OCI-LY1 (cell line): ENCODE measurements at regions not wholly inside any gene's neighbourhood (a gene's known extent, or its start where the extent isn't known, plus 50 kb on each side); places are given as distances from the start of the nearest gene placed in this dataset.

ENCODE experiments used
- H2AFZ ChIP-seq: fragments of 200-600 bp; sonication (generic), shearing (Covaris generic); 2 replicates; pipeline ENCODE4 v1.6.0; 2014; ENCODE audit warnings: antibody characterized with exemption, mild to moderate bottlenecking, low read length
- H3F3A ChIP-seq: fragments of 200-600 bp; sonication (generic), shearing (Covaris generic); 2 replicates; pipeline ENCODE4 v1.6.0; 2014; ENCODE audit warnings: mild to moderate bottlenecking, antibody characterized with exemption, low read length, moderate library complexity; ENCODE audit not compliant: insufficient read depth
- H3K27ac ChIP-seq: fragments of 200-600 bp; sonication (generic); 2 replicates; pipeline ENCODE4 v1.5.1; 2014; ENCODE audit warnings: low read length, mixed run types, mild to moderate bottlenecking, low read depth; ENCODE audit not compliant: poor library complexity, severe bottlenecking
- H3K27me3 ChIP-seq: fragments of 200-600 bp; sonication (generic); 2 replicates; pipeline ENCODE4 v1.6.0; 2014; ENCODE audit warnings: antibody characterized with exemption, mild to moderate bottlenecking, low read length, moderate library complexity; ENCODE audit not compliant: insufficient read depth
- H3K36me3 ChIP-seq: fragments of 200-600 bp; sonication (generic); 2 replicates; pipeline ENCODE4 v1.6.1; 2014; ENCODE audit warnings: mild to moderate bottlenecking, antibody characterized with exemption, low read length, moderate library complexity, mixed read lengths; ENCODE audit not compliant: insufficient read depth
- H3K4me1 ChIP-seq: fragments of 200-600 bp; sonication (generic); 2 replicates; pipeline ENCODE4 v1.5.1; 2014; ENCODE audit warnings: mild to moderate bottlenecking, low read length, moderate library complexity; ENCODE audit not compliant: insufficient read depth, severe bottlenecking
- H3K4me2 ChIP-seq: fragments of 200-600 bp; sonication (generic), shearing (Covaris generic); 2 replicates; pipeline ENCODE4 v1.6.1; 2014; ENCODE audit warnings: low read length
- H3K4me3 ChIP-seq: fragments of 200-600 bp; sonication (generic); 2 replicates; pipeline ENCODE4 v1.5.1; 2014; ENCODE audit warnings: low read length, low read depth, mild to moderate bottlenecking, mixed read lengths; ENCODE audit not compliant: poor library complexity, severe bottlenecking
- H3K79me2 ChIP-seq: fragments of 200-600 bp; shearing (Covaris generic); 2 replicates; pipeline ENCODE4 v1.6.1; 2016; ENCODE audit warnings: mixed run types, low read length, mixed read lengths; ENCODE audit not compliant: insufficient read depth
- H3K9ac ChIP-seq: fragments of 200-600 bp; sonication (generic), shearing (Covaris generic); 2 replicates; pipeline ENCODE4 v1.6.1; 2014; ENCODE audit warnings: mild to moderate bottlenecking, low read length, mixed read lengths
- H3K9me2 ChIP-seq: fragments of 200-600 bp; sonication (generic), shearing (Covaris generic); 2 replicates; pipeline ENCODE4 v1.6.1; 2014; ENCODE audit warnings: low read depth, mild to moderate bottlenecking, low read length, mixed read lengths
- H3K9me3 ChIP-seq: fragments of 200-600 bp; shearing (Covaris generic); 2 replicates; pipeline ENCODE4 v1.6.1; 2014; ENCODE audit warnings: low read length, mixed read lengths
- H4K20me1 ChIP-seq: fragments of 200-600 bp; sonication (generic), shearing (Covaris generic); 2 replicates; pipeline ENCODE4 v1.6.0; 2016; ENCODE audit warnings: mild to moderate bottlenecking, low read length; ENCODE audit not compliant: insufficient read depth
- CTCF ChIP-seq: fragments of 200-600 bp; sonication (generic), shearing (Covaris generic); IDR thresholded peaks from 2 replicates; pipeline ENCODE4 v1.5.1; 2017; ENCODE audit warnings: mild to moderate bottlenecking, antibody characterized with exemption, low read length, moderate library complexity, mixed read lengths
- EZH2 ChIP-seq: fragments of 200-600 bp; sonication (generic), shearing (Covaris generic); IDR thresholded peaks from 2 replicates; pipeline ENCODE4 v1.8.0; 2017; ENCODE audit warnings: borderline replicate concordance, mixed run types, mild to moderate bottlenecking, antibody characterized with exemption, low read length, moderate library complexity, mixed read lengths

GRCh38 chr4:137922721-137923120, 319.4 kb downstream of the SLC7A11 start:
- Histone ChIP-seq H3K79me2 (no peaks in the 10 kb centered on the region), H3K9me2 (no peaks in the 10 kb centered on the region), H3K27me3 (no peaks in the 10 kb centered on the region), H3K4me3 (no peak overlapping the region), H2AFZ (no peak overlapping the region), H3K9me3 (no peaks in the 10 kb centered on the region), H3K36me3 (no peaks in the 10 kb centered on the region), H3K9ac (no peak overlapping the region), H3K27ac (no peak overlapping the region), H4K20me1 (no peaks in the 10 kb centered on the region), H3K4me1 (no peaks in the 10 kb centered on the region), H3K4me2 (no peak overlapping the region), H3F3A (no peaks in the 10 kb centered on the region)
- no peak for TF ChIP-seq CTCF

DNA sequence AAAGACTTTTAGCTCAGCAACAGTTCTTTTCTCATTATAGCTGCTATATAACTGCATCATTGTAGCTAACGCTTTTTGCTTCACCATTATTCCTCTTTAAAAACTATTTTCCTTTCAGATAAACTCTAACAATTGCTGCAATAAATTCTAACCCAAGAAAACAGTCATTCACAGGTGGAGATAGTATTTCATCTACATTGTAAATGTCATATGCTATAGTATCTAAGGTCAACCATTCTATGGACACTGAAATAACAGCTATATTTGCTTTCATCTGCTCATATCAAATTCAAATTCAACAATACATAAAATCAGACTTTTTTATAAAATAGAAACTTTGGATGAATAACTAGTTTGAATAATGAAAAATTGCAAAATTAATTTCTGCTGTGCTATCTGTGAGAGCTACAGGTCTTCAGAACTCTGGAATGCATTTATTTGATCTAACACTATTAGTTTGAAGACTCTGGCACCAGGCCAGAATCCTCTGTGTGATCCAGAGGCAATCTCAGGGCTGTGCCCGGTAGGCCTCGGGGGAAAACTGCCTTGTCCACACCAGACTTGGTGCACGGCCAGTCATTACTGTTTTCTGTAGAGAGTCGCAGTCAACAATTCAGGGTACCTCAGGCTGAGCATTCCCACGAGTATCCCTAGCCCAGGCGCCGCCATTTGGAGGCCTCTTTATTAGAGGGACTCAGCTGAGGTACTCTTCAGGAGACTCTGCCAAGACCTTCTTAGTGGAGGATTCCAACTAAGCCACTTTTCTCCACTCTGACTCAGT, 332.4 kb downstream of the SLC7A11 start:
- H3K4me2 ChIP-seq: no peak overlapping the region
- no peaks in the 10 kb centered on the region for H3K9me3 ChIP-seq
- no peaks in the 10 kb centered on the region for H3K9me2 ChIP-seq
- H3K4me1 ChIP-seq: no peaks in the 10 kb centered on the region
- H3K36me3 ChIP-seq: no peaks in the 10 kb centered on the region
- no peaks in the 10 kb centered on the region for H3K27me3 ChIP-seq
- H3K9ac ChIP-seq: no peak overlapping the region
- no peaks in the 10 kb centered on the region for H3K79me2 ChIP-seq
- no peak overlapping the region for H3K27ac ChIP-seq
- H3K4me3 ChIP-seq: no peak overlapping the region
- H3F3A ChIP-seq: no peaks in the 10 kb centered on the region
- TF ChIP-seq CTCF (no peak), EZH2 (no peak)
- H4K20me1 ChIP-seq: no peaks in the 10 kb centered on the region
- H2AFZ ChIP-seq: no peak overlapping the region

DNA sequence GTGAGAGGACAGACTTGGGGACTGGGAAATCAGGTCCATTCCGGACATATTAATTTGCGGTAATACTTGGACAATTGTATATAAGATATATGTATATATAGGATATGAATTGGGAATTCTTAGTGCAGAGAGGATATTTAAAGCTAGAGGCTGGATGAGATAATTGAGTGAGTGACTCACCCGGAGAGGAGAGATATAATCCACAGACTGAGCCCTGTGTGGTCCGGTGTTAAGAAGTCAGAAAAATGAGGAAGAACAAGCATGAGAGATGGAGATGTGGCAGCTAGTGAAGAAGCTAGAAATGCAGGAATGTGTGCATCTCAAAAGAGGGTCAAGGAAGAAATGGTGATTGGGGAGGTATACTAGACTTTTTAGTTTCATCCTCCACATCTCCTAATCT, 336.2 kb downstream of the SLC7A11 start:
- Histone ChIP-seq H2AFZ (no peak overlapping the region), H3K9me2 (no peaks in the 10 kb centered on the region), H3K9me3 (no peaks in the 10 kb centered on the region), H3K9ac (no peak overlapping the region), H3K79me2 (no peaks in the 10 kb centered on the region), H3K27ac (no peak overlapping the region), H4K20me1 (no peaks in the 10 kb centered on the region), H3K4me1 (no peaks in the 10 kb centered on the region), H3K4me3 (no peak overlapping the region), H3K27me3 (no peaks in the 10 kb centered on the region), H3K36me3 (no peaks in the 10 kb centered on the region), H3K4me2 (no peak overlapping the region), H3F3A (no peaks in the 10 kb centered on the region)
- TF ChIP-seq EZH2 (no peak), CTCF (no peak)
